ENCODE measurements at regions not wholly inside any gene's neighbourhood (a gene's known extent, or its start where the extent isn't known, plus 50 kb on each side); places are given as distances from the start of the nearest gene placed in this dataset.

DNA sequence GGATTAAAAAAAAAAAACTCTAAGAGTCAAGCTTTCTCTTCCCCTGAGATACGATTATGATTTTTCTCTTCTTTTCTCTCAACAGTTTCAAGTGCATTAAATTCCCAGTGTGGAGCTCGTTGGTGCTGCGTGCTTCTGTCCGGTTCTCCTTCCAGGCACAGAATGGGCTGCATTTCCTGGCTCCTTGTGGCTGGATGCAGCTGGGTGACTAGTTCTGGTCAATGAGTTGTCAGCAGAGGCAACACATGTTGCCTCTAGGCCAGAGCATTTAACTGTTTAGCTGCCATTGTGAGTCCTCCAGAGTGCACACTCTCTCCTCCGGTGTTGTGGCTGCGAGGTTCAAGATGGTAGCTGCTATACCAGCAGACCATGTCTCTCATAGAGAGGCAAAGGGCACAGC lies 312.9 kb downstream of the RRAGC start:
- DNase-seq (ENCODE audit: low read depth): peak; percentile 45

DNA sequence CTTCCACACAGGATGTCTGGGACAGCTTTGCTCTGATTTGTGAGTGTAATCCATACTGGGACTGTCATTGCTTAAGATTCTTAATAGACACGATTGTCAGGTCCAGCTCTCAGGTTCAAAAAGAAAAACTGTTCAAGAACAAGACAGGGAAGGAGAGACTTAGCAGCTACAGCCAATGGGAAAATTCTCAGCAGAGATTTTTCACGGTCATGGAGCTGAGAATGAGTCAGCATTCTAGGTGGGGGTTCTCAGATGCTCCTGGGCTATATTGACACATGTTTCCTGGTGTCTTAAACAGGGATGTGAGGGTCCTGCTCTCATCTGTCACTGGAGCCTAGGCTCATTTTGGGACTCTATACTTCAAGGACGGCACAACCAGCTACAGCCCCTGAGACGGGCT lies 318.3 kb downstream of the RRAGC start:
- peak; percentile 40 for DNase-seq (ENCODE audit: low read depth)

DNA sequence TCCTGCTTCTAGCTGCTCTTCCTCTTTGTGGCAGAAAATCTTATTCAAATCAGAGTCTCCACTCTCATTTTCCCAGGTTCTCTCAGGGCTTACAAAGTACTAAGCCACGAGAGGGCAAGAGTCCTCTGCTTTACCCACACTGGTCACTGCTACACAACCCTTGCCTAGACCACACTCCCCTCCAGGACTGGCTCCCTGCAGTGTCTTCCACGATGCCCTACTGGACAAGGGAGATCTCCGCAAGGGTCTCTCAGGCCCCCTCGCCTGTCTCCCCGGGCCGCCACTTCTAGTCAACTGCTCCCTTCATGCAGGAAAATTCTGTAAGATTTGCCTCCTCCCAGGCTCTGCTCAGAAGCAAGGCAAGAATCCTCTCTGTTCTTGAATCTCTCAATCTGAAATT lies 319.6 kb downstream of the RRAGC start:
- no peak for DNase-seq (ENCODE audit: low read depth)

DNA sequence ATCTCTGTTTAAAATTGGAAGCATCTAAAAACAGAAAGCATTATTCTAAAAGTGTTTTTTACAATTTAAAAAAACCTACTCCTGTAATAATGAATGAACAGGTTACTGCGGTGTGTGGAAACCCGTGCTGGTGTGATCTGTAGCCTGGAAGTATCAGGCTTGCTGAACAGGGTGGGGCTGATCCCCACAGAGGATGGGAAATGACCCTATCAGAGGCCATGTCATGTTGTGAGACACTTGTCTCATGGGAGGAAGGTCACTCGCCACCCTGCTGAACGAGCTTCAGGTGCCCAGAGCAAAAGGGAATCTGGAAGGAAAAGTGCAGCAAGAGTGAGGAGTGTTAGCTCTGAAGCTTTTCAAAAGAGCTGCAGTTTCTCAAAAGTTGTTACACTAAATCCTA lies 320.7 kb downstream of the RRAGC start:
- DNase-seq (ENCODE audit: low read depth): no peak

DNA sequence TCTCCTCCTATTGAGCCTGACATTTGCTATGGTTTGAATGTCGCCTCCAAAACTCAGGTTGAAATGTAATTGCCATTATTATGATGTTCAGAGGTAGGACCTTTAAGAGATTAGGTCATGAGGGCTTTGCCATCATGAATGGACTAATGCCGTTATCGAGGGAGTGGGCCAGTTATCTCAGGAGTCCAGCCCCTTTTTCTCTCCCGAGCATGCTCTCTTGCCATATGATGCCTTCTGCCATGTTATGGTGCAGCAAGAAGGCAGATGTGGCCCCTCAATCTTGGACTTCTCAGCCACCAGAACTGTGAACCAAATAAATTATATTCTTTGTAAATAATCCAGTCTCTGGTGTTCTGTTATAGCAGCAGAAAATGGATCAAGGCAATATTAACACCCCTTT lies 323.5 kb downstream of the RRAGC start:
- no peak for DNase-seq (ENCODE audit: low read depth)

DNA sequence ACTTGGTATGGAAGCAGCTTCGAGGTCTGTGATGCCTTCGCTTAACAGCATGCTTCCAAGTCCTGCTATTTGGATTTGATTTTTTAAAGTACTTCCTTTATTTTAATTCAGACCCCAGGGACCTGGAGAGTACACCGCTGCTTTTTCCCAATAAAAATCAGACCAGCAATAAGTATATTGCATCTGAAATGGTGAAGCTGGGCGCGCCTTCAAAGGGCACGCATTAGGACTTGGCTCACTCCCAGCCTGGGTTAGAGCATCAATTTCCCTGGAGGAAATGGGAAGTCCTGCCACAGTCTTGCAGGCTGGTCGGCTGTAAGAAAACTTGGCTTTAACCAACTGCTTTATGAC lies 325.1 kb downstream of the RRAGC start:
- DNase-seq (ENCODE audit: low read depth): no peak

DNA sequence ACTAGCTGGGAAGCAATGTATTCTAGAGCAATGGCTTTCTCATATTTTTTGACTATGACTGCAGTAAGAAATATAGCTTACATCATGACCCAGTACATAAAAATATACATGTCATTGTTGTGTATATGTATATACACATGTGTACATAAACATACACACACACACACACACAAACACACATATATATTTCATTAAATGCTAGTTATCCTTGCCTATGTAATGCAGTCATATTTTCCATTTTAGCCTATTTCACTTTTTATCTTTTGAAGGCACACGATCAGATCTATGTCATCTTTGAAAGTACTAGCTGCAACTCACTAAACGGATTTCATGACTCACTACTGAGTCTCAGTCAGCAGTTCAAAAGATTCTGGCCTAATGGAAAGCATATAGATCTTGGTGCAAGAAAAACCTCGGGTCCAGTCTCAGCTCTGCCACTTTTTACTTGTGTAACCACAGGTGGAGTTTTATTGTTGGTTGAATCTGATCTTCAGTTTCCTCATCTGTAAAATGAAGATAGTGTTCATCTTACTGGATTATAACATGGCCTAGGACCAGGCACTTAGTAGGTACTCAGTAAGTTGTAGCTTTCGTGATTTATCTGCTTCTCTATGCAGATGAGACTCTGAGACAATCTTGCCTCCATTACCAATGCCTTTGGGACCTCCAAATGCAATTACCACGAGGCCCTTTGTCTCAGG lies 325.6 kb downstream of the RRAGC start:
- DNase-seq (ENCODE audit: low read depth): no peak

DNA sequence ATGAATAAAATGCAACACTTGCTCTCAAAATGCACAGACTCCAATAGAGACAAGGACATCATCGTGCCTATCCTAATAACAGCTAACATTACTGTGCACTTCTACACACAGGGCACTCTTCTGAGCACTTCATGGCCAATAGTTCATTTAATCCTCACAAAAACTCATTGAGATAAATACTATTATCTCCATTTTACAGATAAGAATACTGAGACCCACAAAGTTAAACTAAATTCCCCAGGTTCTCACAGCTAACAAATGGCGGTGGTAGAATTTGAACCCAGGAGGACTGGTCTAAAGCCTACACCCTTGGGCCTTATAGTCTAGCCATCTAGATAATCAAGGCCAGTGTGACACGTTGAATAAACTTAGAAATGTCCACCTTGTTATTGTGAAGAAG lies 328.6 kb downstream of the RRAGC start:
- DNase-seq (ENCODE audit: low read depth): no peak

DNA sequence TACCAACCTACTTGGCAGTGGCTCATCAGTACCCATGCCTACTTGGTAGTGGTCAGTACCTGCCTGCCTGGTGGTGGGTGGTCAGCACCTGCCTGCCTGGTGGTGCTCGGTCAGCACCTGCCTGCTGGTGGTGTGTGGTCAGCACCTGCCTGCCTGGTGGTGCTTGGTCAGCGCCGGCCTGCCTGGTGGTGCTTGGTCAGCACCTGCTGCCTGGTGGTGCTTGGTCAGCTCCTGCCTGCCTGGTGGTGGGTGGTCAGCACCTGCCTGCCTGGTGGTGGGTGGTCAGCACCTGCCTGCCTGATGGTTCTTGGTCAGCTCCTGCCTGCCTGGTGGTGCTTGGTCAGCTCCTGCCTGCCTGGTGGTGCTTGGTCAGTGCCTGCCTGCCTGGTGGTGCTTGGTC lies 329.6 kb downstream of the RRAGC start:
- DNase-seq (ENCODE audit: low read depth): no peak

DNA sequence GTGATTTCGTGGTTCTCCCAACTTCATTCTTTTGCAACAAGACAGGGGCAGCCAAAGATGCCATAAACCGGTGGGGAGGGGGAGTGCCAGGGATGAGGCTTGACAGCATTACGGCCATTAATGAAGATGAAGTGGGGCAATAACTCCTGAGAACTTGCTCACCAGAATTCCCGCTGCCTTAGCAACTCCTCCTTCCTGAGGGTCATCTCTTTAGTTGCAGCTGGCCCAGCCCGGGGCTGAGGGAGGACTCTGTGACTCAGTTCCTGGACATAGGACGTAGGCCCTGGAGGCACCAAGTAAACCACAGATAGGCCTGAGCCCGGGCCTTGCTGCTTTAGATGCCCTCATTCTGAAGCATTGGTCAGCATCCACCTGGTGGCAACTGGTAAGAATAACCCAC lies 330.2 kb downstream of the RRAGC start:
- no peak for DNase-seq (ENCODE audit: low read depth)

DNA sequence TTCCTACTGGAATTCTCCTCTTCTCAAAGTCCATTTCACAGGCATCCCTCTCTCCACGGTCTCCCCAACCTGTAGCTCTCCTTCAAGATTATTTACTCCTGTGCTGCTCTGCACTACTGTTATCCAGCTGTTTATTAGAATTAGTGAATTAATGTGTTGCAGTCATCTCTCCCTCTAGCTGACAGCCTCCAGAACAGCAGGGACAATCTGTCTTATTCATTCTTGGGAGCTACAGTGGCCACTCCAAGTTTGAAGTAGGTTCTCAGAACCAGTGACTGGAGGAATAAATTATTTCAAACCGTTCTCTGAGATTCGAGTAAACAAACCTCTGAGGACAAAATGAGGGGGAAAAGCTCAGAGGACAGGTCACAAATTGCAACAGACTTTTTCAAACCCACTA lies 330.9 kb downstream of the RRAGC start:
- no peak for DNase-seq (ENCODE audit: low read depth)

DNA sequence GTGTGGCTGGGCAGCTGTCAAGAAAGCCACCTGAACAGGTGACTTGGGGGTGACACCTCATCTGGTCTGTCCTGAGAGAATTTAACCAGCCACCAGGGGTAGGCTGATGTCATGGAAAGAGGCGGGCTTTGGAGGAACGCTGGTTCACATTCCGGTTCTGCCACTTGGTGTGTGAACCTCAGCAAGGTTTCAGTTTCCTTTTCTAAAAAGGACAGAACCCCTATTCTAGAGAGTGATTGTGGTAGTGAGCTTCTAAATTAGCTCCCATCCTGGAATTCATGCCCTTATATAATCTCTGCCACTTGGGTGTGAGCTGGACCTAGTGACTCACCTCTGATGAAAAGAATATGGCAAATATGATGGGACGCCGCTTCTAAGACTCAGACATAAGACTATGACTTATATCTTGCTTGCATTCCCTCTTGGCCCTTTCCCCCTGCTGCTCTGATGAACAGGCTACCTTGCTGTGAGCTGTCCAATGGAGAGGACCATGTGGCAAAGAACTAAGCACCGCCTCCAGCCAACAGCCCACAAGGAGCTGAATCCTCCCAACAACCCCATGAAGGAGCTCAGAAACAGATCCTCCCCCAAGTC lies 332.1 kb downstream of the RRAGC start:
- DNase-seq (ENCODE audit: low read depth): peak; percentile 58

DNA sequence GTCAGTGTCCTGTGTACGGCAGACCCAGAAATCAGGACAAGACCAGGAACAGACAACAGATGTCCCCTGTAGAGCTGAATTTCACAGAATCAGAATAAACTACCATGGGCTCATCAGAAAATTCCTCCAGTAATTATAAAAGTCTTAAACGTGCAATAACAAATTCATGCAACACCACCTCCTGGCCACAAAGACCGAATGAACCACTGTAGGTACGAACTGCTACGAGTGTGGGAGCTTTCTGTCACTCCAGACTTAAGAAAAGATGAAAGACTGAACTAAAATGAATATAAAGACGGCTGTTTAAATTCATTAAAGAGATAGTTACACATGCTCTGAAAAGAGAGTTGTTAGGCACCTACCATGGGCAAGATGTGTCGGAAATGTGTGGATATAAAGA lies 333.5 kb downstream of the RRAGC start:
- DNase-seq (ENCODE audit: low read depth): no peak

DNA sequence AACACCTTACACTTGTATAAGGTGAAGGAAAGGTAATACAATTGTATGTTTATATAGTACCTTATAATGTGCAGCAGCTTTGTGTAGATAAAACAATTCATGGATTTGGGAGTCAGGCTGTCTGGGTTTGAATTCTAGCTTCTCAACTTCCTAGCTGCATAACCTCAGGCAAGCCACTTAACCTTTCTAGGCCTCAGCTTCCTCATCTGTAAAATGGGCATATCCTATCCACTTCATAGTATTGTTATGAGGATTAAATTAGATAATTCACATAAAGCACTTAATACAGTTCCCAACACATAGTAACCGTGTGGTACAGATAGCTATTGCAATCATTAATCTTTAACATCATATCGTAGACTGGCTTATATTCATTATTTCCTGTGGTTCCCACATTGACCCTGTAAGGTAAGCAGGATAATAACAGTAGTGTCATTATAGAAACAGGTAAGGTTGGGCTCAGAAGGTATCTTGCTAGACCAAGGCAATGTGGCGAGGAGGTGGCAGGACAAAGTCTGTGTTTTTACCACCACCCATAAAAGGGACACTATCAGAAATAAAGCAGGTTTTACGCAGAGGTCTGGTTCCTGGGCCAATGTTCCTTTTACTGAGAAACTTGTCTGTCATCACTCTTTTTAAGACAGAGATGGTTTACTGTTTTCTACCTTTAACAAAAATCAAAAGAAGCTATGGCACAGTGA lies 334.1 kb downstream of the RRAGC start:
- DNase-seq (ENCODE audit: low read depth): no peak

DNA sequence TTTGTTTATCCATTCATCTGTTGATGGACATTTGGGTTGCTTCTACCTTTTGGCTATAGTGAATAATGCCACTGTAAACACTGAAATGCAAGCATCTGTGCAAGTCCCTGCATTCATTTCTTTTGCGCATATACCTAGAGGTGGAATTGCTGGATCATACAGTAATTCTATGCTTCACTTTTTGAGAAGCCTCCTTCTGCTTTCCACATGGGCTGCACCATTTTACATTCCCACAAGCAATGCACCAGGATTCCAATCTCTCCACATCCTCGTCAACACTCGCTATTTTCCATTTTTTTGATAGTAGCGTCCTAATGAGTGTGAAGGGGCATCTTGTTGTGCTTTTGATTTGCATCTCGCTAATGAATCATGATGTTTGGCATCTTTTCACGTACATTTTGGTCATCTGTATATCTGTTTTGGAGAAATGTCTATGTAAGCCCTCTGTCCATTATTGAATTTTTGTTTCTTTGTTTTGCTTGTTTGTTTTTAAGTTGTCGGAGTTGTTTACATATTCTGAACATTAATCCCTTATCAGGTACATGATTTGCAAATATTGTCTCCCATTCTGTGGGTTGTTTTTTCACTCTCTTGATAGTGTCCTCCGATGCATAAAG lies 335.4 kb downstream of the RRAGC start:
- DNase-seq (ENCODE audit: low read depth): no peak

DNA sequence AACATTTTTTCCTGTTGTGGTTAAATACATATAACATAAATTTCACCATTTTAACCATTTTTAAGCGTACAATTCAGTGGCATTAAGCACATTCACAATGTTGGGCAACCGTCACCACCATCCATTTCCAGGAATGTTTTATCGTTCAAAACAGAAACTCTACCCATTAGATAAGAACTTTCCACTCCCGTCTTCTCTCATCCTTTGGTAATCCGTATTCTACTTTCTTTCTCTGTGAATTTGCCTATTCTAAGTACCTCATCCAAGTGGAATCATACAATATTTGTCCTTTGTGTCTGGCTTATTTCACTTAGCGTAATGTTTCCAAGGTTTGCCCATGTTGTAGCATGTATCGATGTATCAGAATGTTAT lies 336.0 kb downstream of the RRAGC start:
- no peak for DNase-seq (ENCODE audit: low read depth)

DNA sequence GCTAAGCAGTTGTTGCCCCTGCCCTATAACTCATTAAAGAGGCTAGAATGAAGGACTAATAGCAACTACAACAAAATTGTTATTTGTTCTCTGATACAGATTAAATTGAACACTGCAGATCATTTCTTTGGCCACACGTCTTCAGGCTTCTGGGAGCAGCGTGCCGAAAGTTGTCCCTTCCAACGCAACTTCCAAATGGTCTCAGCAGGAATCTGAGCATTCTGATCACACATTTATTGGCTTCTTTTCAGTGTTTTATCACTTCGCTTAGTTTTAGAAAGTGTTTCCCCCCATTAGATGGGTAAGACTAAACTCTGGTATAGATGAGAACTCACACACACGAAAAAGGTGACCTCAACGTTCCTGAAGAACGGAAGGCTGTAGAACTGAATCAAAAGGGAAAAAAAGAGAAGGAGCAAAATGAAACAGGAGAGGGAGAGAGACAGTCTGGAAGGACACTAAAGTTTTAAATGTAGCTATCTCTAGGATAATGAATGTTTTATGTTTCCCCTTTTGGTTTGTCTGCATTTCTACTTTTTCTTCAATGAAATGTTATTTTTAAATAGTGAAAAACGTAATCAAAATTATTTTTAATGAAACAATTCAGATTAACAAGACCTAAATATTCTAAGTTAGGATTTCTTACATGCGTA lies 336.5 kb downstream of the RRAGC start:
- DNase-seq (ENCODE audit: low read depth): no peak

DNA sequence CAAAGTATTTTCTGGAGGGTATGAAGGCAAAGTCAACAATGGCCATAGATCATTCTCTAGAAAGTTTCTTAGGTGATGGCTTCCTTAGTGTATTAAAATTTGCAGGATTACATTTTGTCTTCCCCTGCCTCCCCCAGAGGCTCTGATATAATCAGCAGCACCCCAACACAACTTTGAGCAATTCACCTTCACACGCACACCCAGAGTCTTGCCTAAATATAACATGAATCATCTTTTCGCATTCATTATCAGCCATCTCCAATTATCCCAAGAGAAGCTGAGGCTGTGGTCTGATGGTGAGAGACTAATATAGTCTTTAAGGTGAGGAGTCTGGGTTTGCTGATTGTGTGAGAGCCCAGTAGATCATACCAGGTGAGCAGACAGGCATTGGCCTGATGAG lies 343.0 kb downstream of the RRAGC start:
- DNase-seq (ENCODE audit: low read depth): no peak

DNA sequence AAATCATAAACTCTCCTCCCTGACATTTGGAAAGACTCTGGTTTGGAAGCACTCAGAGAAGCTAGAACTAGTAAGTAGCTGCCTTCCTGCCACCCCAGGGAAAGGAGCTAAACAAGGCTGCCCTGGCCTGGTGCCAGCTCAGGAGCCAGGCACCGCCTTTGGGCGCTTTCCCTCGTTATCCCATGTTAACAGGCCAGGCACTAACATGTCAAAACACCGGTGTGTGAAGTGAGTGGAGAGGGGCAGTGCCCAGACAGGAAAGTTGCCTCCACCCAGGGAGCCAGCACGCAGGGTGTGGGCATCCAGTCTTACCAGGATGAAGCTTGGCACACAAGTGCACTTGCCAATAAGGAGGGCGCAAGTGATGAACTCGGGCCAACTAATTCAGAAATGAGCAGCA lies 346.8 kb downstream of the RRAGC start:
- no peak for DNase-seq (ENCODE audit: low read depth)

DNA sequence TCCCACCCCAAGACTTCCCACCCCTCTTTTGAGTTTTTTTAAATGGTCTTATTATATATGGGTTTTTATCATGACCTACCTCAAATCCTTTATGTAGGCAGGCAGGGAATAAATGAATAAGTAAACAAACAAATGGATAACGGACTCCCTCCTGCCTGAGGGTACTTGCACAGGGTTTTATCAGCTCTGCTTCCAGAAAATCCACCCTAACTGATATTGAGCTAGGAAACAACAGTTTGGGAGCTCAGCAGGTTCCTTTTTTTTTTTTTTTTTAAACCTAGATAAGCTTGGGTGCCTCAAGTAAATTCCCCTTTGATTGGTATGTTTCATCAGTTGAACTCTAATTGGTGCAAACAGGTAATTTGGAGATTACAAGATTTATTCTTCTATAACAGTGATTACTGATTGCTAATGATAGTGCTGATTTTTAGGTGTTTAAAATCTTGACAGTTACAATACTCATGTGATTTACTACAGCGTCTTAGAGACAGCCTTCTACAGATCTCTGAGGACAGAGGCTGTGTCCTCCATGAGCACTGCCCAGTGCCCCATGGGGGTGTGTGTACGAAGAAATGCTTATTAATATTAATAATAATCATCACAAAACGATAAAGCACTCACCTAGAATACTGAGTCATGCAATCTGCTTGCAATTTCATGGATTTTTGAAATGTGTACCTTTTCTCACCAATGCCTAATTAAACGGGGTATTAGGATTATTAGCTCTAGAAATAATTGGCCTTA lies 347.4 kb downstream of the RRAGC start:
- no peak for DNase-seq (ENCODE audit: low read depth)

DNA sequence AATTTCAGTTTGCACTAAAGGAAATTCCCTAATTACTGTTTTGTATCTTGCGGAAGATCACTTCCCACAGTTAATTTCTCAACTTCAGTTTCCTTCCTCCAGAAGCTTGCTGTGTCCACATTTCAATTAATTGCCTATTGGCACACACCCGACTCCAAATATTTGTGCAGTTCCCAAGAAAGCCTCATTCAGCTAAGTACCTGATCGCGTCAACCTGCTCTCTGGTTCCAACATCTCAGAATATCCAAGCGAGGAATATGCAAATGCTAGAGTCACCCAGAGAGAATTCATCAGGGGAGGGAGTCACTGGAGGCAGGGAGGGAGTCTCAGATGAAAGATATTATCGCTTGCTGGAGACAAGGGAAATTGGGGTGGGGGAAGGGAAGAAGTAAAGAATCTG lies 351.3 kb downstream of the RRAGC start:
- DNase-seq (ENCODE audit: low read depth): no peak

DNA sequence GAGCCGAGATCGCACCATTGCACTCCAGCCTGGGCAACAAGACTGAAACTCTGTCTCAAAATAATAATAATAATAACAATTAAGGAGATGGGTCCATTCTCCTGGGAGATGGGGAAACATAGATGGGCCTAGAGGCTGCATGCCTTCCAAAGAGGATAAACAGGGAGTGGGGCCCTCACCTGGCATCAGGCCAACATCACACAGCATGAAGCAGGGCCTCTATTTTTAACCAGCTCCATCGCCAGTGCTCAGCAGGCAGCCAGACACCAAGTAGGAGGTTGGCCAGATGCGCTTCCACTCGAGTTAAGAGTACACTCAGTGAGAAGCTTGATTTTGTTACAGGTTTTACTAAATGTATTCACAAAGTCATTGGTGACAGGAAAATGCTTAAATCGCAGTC lies 352.0 kb downstream of the RRAGC start:
- no peak for DNase-seq (ENCODE audit: low read depth)
